Cardiac fibroblast (primary cell): ENCODE measurements at regions not wholly inside any gene's neighbourhood (a gene's known extent, or its start where the extent isn't known, plus 50 kb on each side); places are given as distances from the start of the nearest gene placed in this dataset.
"Not testable (repeated sequence)": the region's sequence is repeated elsewhere in the genome, so short reads cannot be mapped to it uniquely, and the experiment has no call there.

ENCODE experiments used
- DNase-seq, 2 donors: peaks; one replicate each; pipeline versions ENCODE4 v3.0.0 to v3.0.0-alpha.2; 2010; ENCODE audit warnings: low read depth in 2 of 2
- H3K4me3 ChIP-seq, 2 donors: replicated peaks in 1 of 2; 1 replicate in 1 of 2; 2 replicates in 1 of 2; pipeline ENCODE4 v1.5.1; 2011; ENCODE audit warnings: low read depth in 2 of 2, low read length in 2 of 2, mild to moderate bottlenecking in 2 of 2, moderate library complexity in 1 of 2
- TF ChIP-seq, protein P1 (sequence below): IDR thresholded peaks from one replicate; pipeline ENCODE4 v1.5.1; 2011; ENCODE audit warnings: low read depth, mild to moderate bottlenecking, low read length, inconsistent platforms

DNA sequence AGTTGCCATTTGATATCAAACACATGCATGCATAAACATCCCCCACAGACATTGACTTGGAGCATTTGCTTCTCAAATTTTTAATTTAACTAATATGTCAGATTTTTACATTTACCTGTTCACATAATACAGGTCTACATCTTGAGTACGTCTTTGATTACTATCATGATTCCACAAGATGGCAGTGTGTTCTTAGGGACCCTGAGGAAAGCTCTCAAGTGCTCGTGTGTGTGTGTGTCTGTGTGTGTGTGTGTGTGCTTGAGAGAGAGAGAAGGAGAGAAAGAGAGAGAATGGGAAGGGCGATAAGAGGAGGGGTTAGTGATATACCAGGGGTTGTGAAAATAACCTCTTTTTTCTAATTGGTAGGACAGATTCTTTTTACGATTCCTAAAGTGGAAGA lies 167.1 kb upstream of the OR4E1 start:
- H3K4me3 ChIP-seq = no peak overlapping the region
- TF ChIP-seq, protein P1, sequence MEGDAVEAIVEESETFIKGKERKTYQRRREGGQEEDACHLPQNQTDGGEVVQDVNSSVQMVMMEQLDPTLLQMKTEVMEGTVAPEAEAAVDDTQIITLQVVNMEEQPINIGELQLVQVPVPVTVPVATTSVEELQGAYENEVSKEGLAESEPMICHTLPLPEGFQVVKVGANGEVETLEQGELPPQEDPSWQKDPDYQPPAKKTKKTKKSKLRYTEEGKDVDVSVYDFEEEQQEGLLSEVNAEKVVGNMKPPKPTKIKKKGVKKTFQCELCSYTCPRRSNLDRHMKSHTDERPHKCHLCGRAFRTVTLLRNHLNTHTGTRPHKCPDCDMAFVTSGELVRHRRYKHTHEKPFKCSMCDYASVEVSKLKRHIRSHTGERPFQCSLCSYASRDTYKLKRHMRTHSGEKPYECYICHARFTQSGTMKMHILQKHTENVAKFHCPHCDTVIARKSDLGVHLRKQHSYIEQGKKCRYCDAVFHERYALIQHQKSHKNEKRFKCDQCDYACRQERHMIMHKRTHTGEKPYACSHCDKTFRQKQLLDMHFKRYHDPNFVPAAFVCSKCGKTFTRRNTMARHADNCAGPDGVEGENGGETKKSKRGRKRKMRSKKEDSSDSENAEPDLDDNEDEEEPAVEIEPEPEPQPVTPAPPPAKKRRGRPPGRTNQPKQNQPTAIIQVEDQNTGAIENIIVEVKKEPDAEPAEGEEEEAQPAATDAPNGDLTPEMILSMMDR = no peak
- DNase-seq = peak; percentile 1 to 8

DNA sequence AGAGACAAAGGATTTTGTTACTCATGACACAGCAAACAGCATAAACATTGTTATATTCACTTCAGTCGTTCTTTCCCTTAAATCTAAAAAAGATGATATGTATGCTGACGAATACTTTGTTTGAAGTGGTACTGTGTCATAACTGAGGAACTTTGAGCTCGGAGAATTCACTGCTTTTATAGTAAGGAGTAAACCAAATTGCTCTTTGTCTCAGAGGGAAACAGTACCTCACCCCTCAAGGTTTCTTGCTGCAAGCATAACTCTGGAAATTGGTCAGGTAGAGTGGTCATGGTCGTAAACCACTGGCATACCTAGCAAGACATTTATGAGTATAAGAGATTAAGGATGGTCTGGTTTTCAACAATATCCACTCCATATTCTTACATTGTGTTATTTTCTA lies 160.2 kb upstream of the OR4E1 start:
- DNase-seq = no peak
- H3K4me3 ChIP-seq = no peak overlapping the region
- TF ChIP-seq, protein P1 = no peak

DNA sequence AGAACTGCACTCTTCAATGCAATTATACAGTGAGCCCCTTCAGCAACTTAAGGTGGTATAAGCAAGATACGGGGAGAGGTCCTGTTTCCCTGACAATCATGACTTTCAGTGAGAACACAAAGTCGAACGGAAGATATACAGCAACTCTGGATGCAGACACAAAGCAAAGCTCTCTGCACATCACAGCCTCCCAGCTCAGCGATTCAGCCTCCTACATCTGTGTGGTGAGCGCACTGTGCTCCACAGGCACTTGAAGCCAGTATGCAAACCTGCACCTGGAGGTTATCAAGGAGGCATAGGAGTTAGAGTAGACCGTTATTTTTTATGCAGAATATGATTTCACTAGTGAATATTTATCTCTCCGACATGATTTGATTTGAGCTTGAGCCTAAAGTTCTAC lies 152.2 kb upstream of the OR4E1 start:
- DNase-seq = no peak
- no peak overlapping the region for H3K4me3 ChIP-seq
- TF ChIP-seq, protein P1 = no peak

DNA sequence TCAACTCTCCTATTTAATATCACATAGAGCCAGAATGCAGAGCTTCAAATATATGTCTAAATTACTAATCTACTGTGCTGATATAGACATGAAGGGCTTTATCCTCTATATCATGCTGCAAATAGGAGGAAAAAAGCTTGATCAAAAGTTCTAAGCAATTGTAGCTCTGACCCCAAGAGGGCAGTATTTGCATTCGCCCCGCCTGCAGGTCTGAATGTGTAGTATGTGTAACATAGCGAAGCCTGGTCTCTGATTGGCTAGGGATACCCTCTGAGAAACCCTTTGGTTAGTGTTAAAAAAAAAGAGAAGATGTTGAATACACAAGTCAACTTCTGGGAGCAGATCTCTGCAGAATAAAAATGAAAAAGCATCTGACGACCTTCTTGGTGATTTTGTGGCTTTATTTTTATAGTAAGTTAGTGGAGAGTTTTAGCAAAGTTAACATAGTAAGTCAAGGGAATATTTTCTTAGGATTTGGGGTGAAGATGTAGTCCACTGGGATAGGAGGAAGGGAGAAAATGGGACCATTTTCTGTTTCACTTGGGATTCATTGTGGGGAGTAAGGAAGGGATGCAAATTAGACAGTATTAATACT lies 151.6 kb upstream of the OR4E1 start:
- DNase-seq = peak; percentile 2 to 13
- no peak overlapping the region for H3K4me3 ChIP-seq
- TF ChIP-seq, protein P1 = peak; percentile 22

DNA sequence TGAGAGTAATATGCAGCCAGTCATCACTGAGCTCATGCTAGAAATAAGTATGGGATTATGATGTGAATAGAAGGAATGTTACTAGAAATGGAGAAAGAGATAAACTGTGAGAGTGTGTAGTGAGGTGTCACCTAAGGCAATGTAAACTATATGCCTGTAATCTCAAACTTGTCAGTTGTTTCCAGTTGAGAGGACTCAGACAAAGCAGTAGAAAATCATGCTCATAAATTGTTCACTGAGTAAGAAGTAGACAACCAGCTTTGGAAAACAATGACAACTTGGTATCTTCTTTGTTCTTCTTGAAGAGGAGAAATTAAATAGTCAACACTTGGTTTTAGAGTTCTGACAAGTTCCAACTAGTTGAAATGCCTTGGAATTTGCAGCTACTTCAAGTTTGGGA lies 148.5 kb upstream of the OR4E1 start:
- H3K4me3 ChIP-seq = no peak overlapping the region
- TF ChIP-seq, protein P1 = no peak
- DNase-seq = no peak

DNA sequence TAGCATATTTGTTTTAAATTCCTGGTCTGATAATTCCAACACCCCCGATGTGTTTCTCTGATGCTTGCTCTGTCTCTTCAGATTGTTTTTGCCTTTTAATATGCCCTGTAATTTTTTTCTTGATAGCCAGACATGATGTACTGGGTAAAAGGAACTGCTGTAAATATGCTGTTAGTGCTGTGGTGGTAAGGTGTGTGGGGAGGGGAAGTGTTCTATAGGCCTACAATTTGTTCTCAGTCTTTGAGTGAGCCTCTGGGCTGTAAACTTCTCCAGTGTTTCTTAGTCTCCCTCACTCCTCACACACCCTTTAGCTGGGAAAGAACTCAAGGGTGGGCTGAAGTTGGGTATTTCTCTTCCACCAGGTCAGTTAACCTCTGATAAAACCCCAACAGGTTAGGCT lies 147.0 kb upstream of the OR4E1 start:
- TF ChIP-seq, protein P1 = no peak
- DNase-seq = no peak

DNA sequence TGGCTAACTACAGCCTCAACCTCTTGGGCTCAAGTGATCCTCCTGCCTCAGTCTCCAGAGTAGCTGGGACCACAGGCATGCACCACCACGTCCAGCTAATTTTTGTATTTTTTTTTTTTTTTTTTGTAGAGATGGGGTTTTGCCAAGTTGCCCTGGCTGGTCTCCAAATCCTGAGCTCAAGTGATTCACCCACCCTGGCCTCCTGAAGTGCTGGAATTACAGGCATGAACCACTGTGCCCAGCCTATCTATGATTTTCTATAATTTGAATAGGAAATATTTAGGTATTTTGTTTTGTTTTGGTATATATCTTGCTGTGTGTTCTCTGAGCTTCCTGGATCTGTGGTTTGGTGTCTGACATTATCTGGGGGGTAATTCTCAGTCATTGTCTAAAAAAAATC lies 146.3 kb upstream of the OR4E1 start:
- peak; percentile 18 to 26 for DNase-seq
- H3K4me3 ChIP-seq = not testable (repeated sequence)

More for the DNA sequence above, 147.0 kb upstream of the OR4E1 start:
- H3K4me3 ChIP-seq = no peak overlapping the region

DNA sequence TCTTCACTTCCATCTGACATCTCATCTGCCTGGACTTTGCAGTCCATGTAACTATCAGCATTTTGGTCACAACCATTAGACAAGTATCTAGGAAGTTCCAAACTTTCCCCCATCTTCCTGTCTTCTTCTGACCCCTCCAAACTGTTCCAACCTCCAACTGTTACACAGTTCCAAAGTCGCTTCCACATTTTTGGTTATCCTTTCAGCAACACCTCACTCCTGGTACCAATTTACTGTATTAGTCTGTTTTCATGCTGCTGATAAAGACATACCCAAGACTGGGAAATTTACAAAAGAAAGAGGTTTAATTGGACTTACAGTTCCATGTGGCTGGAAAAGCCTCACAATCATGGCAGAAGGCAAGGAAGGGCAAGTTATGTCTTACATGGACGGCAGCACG lies 143.4 kb upstream of the OR4E1 start:
- H3K4me3 ChIP-seq, DNase-seq: not testable (repeated sequence)
